Activated CD4-positive, alpha-beta memory T cell treated with anti-CD3 and anti-CD28 coated beads, Interleukin-2, amount 10 ng/mL, durations not matched to agents 7 days and 5 days (primary cell): ENCODE measurements at regions not wholly inside any gene's neighbourhood (a gene's known extent, or its start where the extent isn't known, plus 50 kb on each side); places are given as distances from the start of the nearest gene placed in this dataset.

Experiments used
- CTCF ChIA-PET: fragments of 350-600 bp; sonication (Branson Sonifier 250); formaldehyde crosslinking; loops from one replicate; lab custom pipeline; 2021; ENCODE audit warnings: antibody characterized with exemption, inconsistent platforms; lab: Charles Lee
- POLR2A ChIA-PET: fragments of 350-600 bp; sonication (Branson Sonifier 250); formaldehyde crosslinking; loops from one replicate; lab custom pipeline; 2021; ENCODE audit warnings: antibody characterized with exemption; lab: Charles Lee
- DNase-seq: peaks from one replicate; pipeline ENCODE4 v3.0.0-alpha.2; 2020
- H3K27ac Mint-ChIP-seq: one replicate; pipeline ENCODE4 v1.8.0; 2021; ENCODE audit warnings: mild to moderate bottlenecking, mixed read lengths
- H3K27me3 Mint-ChIP-seq: one replicate; pipeline ENCODE4 v1.8.0; 2021; ENCODE audit warnings: mixed read lengths
- H3K36me3 Mint-ChIP-seq: one replicate; pipeline ENCODE4 v1.8.0; 2021; ENCODE audit warnings: low read depth, mixed read lengths
- H3K4me1 Mint-ChIP-seq: one replicate; pipeline ENCODE4 v1.8.0; 2021; ENCODE audit warnings: mixed read lengths
- H3K4me3 Mint-ChIP-seq: one replicate; pipeline ENCODE4 v1.8.0; 2021; ENCODE audit warnings: mild to moderate bottlenecking, mixed read lengths
- H3K9me3 Mint-ChIP-seq: one replicate; pipeline ENCODE4 v1.8.0; 2021; ENCODE audit warnings: mixed read lengths

DNA sequence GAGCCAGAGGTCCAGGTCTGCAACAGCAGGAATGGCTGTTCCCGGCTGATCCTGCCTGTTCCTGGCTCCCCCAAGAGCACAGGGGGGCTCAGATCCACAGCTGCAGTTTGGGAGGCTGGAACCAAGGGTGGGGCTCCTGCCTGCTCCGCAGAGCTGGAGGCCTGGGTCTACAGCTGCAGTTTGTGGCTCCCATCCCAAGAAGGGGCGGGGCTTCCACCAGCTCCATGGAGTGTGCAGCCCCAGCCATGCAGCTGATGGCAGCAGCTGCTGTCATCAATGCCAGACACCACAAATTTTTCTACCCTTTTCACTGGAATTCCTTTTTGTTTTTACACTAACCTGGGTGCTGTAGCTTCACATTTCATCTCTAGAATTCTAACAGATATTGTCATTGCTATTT is 135.4 kb upstream of the KIF2B start:
- H3K9me3 Mint-ChIP-seq: peaks cover 24% of the 10 kb centered on the region
- H3K36me3 Mint-ChIP-seq: no peaks in the 10 kb centered on the region
- no peak overlapping the region for H3K4me3 Mint-ChIP-seq
- H3K27ac Mint-ChIP-seq: no peak overlapping the region
- POLR2A ChIA-PET: no interaction called here
- no peaks in the 10 kb centered on the region for H3K4me1 Mint-ChIP-seq
- CTCF ChIA-PET: no interaction called here
- no peak for DNase-seq
- H3K27me3 Mint-ChIP-seq: no peaks in the 10 kb centered on the region

DNA sequence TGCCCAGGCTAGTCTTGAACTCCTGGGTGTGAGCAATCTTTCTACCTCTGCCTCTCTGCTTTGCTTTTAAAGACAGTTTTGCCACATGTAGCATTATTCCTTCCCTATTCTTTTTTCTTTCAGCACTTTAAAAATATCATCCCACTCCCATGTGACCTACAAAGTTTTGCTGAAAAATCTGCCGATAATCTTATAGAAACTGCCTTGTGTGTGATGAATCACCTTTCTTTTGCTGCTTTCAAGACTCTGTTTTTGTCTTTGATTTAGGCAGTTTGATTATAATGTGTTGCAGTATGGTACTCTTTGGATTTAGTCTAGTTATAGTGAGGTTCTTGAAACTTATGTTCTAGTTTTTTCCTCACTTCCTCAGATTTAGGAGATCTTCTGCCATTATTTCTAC is 142.0 kb upstream of the KIF2B start:
- ChIA-PET CTCF (no interaction called here), POLR2A (no interaction called here)
- Mint-ChIP-seq H3K27ac (no peak overlapping the region), H3K4me1 (no peaks in the 10 kb centered on the region), H3K27me3 (no peaks in the 10 kb centered on the region), H3K36me3 (no peaks in the 10 kb centered on the region), H3K4me3 (no peak overlapping the region), H3K9me3 (peaks cover 11% of the 10 kb centered on the region)
- DNase-seq: no peak

DNA sequence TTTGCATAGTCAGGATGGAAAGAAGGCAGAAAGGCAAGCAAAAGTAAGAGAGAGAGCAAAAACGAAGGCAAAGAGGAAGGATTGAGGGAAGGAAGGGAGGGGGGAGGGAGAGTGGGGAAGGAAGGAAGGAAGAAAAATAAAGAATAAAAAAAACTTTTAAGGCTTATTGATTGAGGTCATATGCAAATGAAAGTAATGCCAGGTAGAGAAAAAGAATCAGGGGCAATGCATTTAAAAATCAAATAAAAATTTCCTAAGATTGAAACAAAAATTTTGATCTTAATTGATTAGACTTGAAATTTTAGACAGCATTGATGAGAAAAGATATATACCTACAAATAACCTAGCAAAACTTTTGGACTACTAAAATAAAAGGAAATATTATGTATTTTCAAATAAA is 153.9 kb upstream of the KIF2B start:
- Mint-ChIP-seq H3K27me3 (no peaks in the 10 kb centered on the region), H3K4me1 (no peaks in the 10 kb centered on the region), H3K9me3 (peaks cover 27% of the 10 kb centered on the region), H3K27ac (no peak overlapping the region), H3K4me3 (no peak overlapping the region), H3K36me3 (no peaks in the 10 kb centered on the region)
- POLR2A ChIA-PET: no interaction called here
- CTCF ChIA-PET: no interaction called here
- DNase-seq: no peak

DNA sequence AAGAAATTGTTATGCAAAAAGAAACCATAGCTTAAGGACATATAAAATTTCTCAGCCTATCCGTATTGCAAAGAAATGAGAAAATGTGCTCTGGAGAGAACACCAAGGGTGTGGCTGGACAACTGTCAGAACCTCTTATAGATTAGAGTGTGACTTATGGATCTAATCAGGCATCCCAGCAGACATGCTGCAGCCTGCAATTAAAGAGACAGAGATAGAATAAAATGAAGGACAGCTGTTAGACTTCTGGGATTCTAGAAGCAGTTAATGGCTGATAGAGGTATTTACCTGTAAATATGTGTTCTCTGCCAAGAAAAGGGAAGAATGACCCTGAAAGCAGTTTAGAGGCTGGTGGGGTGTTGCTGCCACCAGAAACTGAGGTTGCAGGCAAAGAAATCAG is 160.1 kb upstream of the KIF2B start:
- Mint-ChIP-seq H3K4me1 (no peaks in the 10 kb centered on the region), H3K36me3 (no peaks in the 10 kb centered on the region), H3K27me3 (no peaks in the 10 kb centered on the region), H3K9me3 (peaks cover 17% of the 10 kb centered on the region), H3K27ac (no peak overlapping the region), H3K4me3 (no peak overlapping the region)
- no peak for DNase-seq
- POLR2A ChIA-PET: no interaction called here
- CTCF ChIA-PET: no interaction called here

DNA sequence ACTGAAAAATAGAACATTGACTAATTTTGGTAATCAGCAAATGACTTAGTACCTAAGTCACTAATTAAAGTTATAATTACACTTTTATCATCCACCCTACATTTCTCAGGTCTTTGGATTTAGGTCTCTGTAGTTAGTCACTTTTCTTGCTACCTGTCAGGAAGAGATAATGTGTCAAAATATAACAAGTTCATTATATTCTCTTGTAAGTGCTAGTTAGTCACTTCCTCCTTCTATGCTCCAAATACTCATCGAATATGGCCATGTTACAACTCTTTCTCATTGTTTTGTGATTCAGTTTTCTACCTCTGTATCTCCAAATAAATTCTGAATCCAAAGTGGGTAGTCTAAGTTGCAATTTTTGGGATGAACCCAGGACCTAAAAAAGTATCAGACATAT is 163.5 kb upstream of the KIF2B start:
- Mint-ChIP-seq H3K27me3 (no peaks in the 10 kb centered on the region), H3K4me1 (no peaks in the 10 kb centered on the region), H3K9me3 (peaks cover 7% of the 10 kb centered on the region), H3K36me3 (no peaks in the 10 kb centered on the region), H3K4me3 (no peak overlapping the region), H3K27ac (no peak overlapping the region)
- ChIA-PET CTCF (no interaction called here), POLR2A (no interaction called here)
- no peak for DNase-seq

DNA sequence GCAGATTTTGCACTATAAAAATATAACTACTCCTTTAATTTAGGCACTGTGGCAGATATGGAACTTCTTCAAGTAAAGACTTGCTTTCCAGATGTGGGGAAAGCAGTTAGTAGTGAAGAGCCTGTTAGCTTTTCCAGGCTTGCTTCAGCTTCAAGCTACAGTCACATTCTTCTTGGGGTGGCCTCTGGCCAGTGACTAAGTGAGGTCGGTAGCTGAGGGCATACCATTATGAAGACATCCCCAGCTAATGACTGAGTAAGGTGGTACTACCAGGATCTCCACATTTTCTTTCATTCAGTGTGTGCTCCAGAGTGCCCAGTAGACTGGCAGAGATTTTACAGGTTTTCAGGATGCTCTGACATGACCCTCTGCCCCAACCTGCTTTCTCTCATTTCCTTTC is 167.1 kb upstream of the KIF2B start:
- Mint-ChIP-seq H3K9me3 (peaks cover 6% of the 10 kb centered on the region), H3K4me3 (no peak overlapping the region), H3K4me1 (no peaks in the 10 kb centered on the region), H3K27me3 (no peaks in the 10 kb centered on the region), H3K36me3 (no peaks in the 10 kb centered on the region), H3K27ac (no peak overlapping the region)
- ChIA-PET CTCF (no interaction called here), POLR2A (no interaction called here)
- no peak for DNase-seq

DNA sequence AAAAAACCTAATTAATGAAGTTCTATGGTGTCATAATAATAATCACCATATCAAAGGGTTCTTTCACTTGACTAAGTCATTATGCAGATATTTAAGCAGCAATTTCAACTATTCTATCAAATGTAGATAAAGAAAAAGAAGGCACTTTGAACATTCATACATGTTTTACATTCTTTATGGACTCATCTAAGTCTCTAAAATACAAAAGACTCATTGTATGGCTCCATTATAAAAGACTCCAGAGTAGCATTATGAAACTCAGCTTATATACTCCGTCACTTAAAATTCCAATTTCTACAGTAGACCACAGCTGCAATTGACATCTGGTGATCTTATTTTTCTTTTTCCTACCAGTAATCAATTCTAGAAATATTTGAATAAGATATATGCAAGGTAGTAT is 173.5 kb upstream of the KIF2B start:
- ChIA-PET POLR2A (no interaction called here), CTCF (no interaction called here)
- Mint-ChIP-seq H3K4me3 (no peak overlapping the region), H3K36me3 (no peaks in the 10 kb centered on the region), H3K9me3 (peaks cover 7% of the 10 kb centered on the region), H3K27ac (no peak overlapping the region), H3K27me3 (no peaks in the 10 kb centered on the region), H3K4me1 (no peaks in the 10 kb centered on the region)
- DNase-seq: no peak

DNA sequence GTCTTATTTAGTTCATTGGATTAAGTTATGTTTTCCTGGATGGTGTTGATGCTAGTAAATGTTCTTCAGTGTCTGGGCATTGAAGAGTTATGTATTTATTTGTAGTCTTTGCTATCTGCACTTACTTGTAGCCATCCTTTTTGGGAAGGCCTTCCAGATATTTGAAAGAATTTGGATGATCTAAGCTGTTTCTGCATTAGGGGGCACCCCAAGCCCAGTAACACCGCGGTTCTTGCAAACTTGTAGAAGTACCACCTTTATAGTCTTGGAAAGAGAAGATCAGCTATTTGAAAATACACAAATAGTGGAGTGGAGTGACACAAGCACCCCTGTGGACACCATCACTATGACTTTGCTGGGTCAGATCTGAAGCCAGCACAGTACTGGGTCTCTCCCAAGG is 175.9 kb upstream of the KIF2B start:
- no peaks in the 10 kb centered on the region for H3K36me3 Mint-ChIP-seq
- DNase-seq: no peak
- CTCF ChIA-PET: no interaction called here
- H3K4me1 Mint-ChIP-seq: no peaks in the 10 kb centered on the region
- no peak overlapping the region for H3K4me3 Mint-ChIP-seq
- H3K27ac Mint-ChIP-seq: no peak overlapping the region
- POLR2A ChIA-PET: no interaction called here
- H3K27me3 Mint-ChIP-seq: no peaks in the 10 kb centered on the region
- peaks cover 12% of the 10 kb centered on the region for H3K9me3 Mint-ChIP-seq

DNA sequence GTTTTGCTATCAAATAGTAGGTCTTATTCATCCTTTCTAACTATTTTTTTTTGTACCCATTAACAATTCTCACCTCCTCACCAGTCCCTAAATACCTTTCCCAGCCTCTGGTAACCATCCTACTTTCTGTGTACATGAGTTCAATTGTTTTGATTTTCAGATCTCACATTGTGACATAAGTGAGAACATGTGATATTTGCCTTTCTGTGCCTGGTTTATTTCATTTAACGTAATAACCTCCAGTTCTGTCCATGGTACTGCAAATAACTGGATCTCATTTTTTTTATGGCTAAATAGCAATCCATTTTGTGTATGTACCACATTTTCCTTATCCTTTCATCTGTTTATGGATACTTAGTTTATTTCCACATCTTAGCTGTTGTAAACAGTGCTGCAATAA is 181.9 kb upstream of the KIF2B start:
- Mint-ChIP-seq H3K27me3 (no peaks in the 10 kb centered on the region), H3K4me1 (no peaks in the 10 kb centered on the region), H3K4me3 (no peak overlapping the region), H3K36me3 (no peaks in the 10 kb centered on the region), H3K27ac (no peak overlapping the region), H3K9me3 (peaks cover 17% of the 10 kb centered on the region)
- DNase-seq: no peak
- POLR2A ChIA-PET: no interaction called here
- CTCF ChIA-PET: no interaction called here

DNA sequence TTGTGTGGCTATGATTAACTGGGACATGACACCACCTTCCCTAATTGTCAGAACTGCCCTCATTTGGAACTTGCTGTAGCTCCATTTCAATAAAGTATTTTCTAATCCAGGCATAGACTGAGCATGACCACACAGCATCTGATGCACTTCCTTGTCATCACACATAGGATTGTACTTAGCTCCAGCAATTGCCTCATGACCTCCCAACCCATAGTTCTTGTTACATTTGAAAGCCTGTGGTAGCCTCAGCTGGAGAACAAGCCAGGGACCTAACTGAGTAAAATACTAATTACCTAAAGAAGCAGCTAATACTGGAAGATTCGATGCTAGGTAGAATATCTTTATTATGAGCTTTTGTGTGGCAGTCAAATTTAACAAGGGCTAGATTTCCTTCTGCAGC is 187.3 kb upstream of the KIF2B start:
- ChIA-PET CTCF (no interaction called here), POLR2A (no interaction called here)
- H3K27me3 Mint-ChIP-seq: no peaks in the 10 kb centered on the region
- no peak for DNase-seq
- no peaks in the 10 kb centered on the region for H3K36me3 Mint-ChIP-seq
- peaks cover 13% of the 10 kb centered on the region for H3K9me3 Mint-ChIP-seq
- H3K27ac Mint-ChIP-seq: no peak overlapping the region
- H3K4me1 Mint-ChIP-seq: no peaks in the 10 kb centered on the region
- no peak overlapping the region for H3K4me3 Mint-ChIP-seq

DNA sequence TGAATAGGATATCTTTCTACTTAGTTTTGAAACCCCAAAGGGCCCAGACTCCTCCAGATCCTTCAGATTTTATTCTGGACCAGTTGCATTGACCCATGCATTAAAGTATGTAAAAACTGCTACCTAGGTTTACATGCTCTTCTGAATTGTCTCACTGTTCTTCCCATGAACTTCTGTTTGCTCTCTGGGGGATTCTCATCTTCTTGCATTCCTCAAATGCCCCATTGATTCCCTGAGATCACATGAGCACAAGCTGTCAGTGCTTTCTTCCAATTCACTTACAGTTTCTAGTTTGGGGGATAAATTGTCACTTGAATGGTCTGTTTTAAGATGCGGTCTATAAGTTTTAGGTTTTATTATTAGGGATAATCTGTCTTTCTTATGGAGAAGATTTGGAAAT is 188.9 kb upstream of the KIF2B start:
- Mint-ChIP-seq H3K27ac (no peak overlapping the region), H3K36me3 (no peaks in the 10 kb centered on the region), H3K4me3 (no peak overlapping the region), H3K4me1 (no peaks in the 10 kb centered on the region), H3K27me3 (no peaks in the 10 kb centered on the region), H3K9me3 (peaks cover 15% of the 10 kb centered on the region)
- DNase-seq: no peak
- ChIA-PET POLR2A (no interaction called here), CTCF (no interaction called here)

DNA sequence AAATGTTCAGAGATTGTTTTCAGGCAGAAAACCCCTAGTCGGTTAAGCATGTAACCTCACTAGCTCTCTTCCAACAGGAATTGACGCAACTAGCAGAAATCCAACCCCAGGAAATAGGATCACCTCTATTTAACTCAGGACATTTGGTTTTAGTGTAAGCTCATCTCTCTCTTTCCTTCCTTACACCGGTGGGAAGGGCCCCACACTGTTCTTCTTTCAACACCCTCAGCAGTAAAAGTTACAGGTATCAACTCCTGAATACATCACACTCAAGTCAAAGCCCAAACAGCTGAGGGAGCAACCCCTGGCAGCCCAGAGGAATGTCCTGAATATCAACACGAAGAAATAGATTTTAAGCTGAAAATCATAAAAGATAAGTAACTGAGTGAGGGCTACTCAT is 191.2 kb upstream of the KIF2B start:
- ChIA-PET POLR2A (no interaction called here), CTCF (no interaction called here)
- DNase-seq: no peak
- Mint-ChIP-seq H3K36me3 (no peaks in the 10 kb centered on the region), H3K4me3 (no peak overlapping the region), H3K4me1 (no peaks in the 10 kb centered on the region), H3K27ac (no peak overlapping the region), H3K9me3 (peaks cover 12% of the 10 kb centered on the region), H3K27me3 (no peaks in the 10 kb centered on the region)

DNA sequence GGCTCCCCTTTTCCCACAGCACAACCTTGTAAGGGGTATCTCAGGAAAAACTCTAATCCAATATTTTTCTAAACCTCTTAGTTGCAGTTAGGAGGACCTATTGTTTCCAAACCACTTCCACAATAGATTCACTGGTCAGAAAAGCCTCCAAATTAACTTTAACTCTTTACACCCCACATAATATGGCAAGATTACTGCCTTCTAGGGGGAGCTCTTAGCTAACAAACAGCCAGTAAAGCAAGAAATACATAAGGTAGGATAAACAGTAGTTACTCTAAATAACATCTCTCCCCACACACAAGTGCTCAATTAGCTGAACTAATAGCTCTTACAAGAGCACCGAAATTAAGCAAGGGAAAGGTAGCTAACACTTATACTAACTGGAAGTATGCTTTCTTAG is 192.1 kb upstream of the KIF2B start:
- DNase-seq: no peak
- Mint-ChIP-seq H3K9me3 (peaks cover 10% of the 10 kb centered on the region), H3K27ac (no peak overlapping the region), H3K27me3 (no peaks in the 10 kb centered on the region), H3K4me1 (no peaks in the 10 kb centered on the region), H3K4me3 (no peak overlapping the region), H3K36me3 (no peaks in the 10 kb centered on the region)
- ChIA-PET POLR2A (no interaction called here), CTCF (no interaction called here)

DNA sequence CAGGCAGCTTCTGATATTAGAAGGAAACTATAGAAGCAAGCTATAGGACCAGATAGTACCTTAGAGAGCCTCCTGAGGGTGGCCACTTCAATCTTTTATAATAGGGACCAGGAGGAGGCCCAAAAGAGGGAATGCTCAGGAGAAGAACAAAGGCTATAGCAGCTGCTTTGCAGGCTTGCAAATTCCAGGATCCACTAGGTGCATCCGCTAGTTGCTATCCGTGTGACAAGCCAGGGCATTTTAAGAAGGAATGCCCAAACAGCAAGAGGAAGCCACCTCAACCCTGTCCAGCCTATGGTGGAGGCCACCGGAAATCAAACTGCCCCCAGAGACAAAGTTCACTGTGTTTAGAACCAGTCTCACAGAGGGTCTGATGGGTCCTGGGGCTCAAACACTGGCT is 192.6 kb upstream of the KIF2B start:
- Mint-ChIP-seq H3K9me3 (peaks cover 7% of the 10 kb centered on the region), H3K27ac (no peak overlapping the region), H3K4me3 (no peak overlapping the region), H3K4me1 (no peaks in the 10 kb centered on the region), H3K36me3 (no peaks in the 10 kb centered on the region), H3K27me3 (no peaks in the 10 kb centered on the region)
- ChIA-PET CTCF (no interaction called here), POLR2A (no interaction called here)
- DNase-seq: no peak

DNA sequence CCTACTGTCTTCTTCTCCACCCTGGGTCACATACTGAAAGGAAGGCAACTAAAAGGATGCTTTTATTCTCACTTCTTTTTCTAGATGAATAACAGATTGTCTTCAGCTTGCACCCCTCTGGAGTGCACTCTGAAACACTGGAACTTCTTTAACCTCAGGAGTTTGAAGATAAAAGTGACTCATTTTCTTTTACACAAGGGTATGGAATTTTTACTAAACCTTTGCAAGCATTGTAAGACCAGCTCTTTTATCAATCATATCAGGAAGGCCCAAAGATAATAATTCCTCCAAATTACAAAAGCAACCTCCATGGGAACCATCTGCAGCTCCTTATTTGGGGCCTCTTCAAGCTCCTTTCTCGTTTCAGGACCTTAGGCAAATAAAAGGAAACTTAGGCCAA is 193.5 kb upstream of the KIF2B start:
- no peak overlapping the region for H3K4me3 Mint-ChIP-seq
- H3K27me3 Mint-ChIP-seq: no peaks in the 10 kb centered on the region
- H3K4me1 Mint-ChIP-seq: no peaks in the 10 kb centered on the region
- peaks cover 7% of the 10 kb centered on the region for H3K9me3 Mint-ChIP-seq
- POLR2A ChIA-PET: no interaction called here
- no peaks in the 10 kb centered on the region for H3K36me3 Mint-ChIP-seq
- no peak for DNase-seq
- H3K27ac Mint-ChIP-seq: no peak overlapping the region
- CTCF ChIA-PET: no interaction called here
